ENCODE measurements at regions not wholly inside any gene's neighbourhood (a gene's known extent, or its start where the extent isn't known, plus 50 kb on each side); places are given as distances from the start of the nearest gene placed in this dataset.

- no peak overlapping the region for H3K4me3 ChIP-seq (ENCODE audit: low read depth in 1 of 2, low read length in 2 of 2)
- no peaks in the 10 kb centered on the region for H3K4me1 ChIP-seq (ENCODE audit: control insufficient read depth in 1 of 2, insufficient read depth in 2 of 2, low read length in 2 of 2)
- H3K36me3 ChIP-seq (ENCODE audit: control insufficient read depth in 1 of 2, insufficient read depth in 2 of 2, low read length in 2 of 2), result no peaks in the 10 kb centered on the region
- H3K9ac ChIP-seq (ENCODE audit: low read depth in 1 of 2, low read length in 2 of 2), result no peak overlapping the region
- H3K27ac ChIP-seq (ENCODE audit: low read depth, low read length), result no peak overlapping the region
- H3K9me3 ChIP-seq (ENCODE audit: control insufficient read depth in 1 of 2, low read length in 2 of 2), result no peaks in the 10 kb centered on the region
- no peaks in the 10 kb centered on the region for H3K27me3 ChIP-seq (ENCODE audit: control insufficient read depth in 1 of 2, insufficient read depth in 2 of 2, low read length in 2 of 2)
Measured at GRCh38 chr3:158882445-158882844, 80.6 kb downstream of the MFSD1 start.

- Histone ChIP-seq H3K36me3 (ENCODE audit: control insufficient read depth in 1 of 2, insufficient read depth in 2 of 2, low read length in 2 of 2) (no peaks in the 10 kb centered on the region), H3K4me1 (ENCODE audit: control insufficient read depth in 1 of 2, insufficient read depth in 2 of 2, low read length in 2 of 2) (no peaks in the 10 kb centered on the region), H3K4me3 (ENCODE audit: low read depth in 1 of 2, low read length in 2 of 2) (no peak overlapping the region), H3K27ac (ENCODE audit: low read depth, low read length) (no peak overlapping the region), H3K27me3 (ENCODE audit: control insufficient read depth in 1 of 2, insufficient read depth in 2 of 2, low read length in 2 of 2) (no peaks in the 10 kb centered on the region), H3K9ac (ENCODE audit: low read depth in 1 of 2, low read length in 2 of 2) (no peak overlapping the region), H3K9me3 (ENCODE audit: control insufficient read depth in 1 of 2, low read length in 2 of 2) (no peaks in the 10 kb centered on the region)
Measured at GRCh38 chr3:158896729-158897128, 94.9 kb downstream of the MFSD1 start.

- Histone ChIP-seq H3K4me3 (ENCODE audit: low read depth in 1 of 2, low read length in 2 of 2) (no peak overlapping the region), H3K9ac (ENCODE audit: low read depth in 1 of 2, low read length in 2 of 2) (no peak overlapping the region), H3K27me3 (ENCODE audit: control insufficient read depth in 1 of 2, insufficient read depth in 2 of 2, low read length in 2 of 2) (no peaks in the 10 kb centered on the region), H3K36me3 (ENCODE audit: control insufficient read depth in 1 of 2, insufficient read depth in 2 of 2, low read length in 2 of 2) (no peaks in the 10 kb centered on the region), H3K4me1 (ENCODE audit: control insufficient read depth in 1 of 2, insufficient read depth in 2 of 2, low read length in 2 of 2) (no peaks in the 10 kb centered on the region), H3K27ac (ENCODE audit: low read depth, low read length) (no peak overlapping the region), H3K9me3 (ENCODE audit: control insufficient read depth in 1 of 2, low read length in 2 of 2) (no peaks in the 10 kb centered on the region)
Measured at GRCh38 chr3:158906749-158907148, 104.9 kb downstream of the MFSD1 start.

- H3K4me3 ChIP-seq (ENCODE audit: low read depth in 1 of 2, low read length in 2 of 2), result no peak overlapping the region
- H3K36me3 ChIP-seq (ENCODE audit: control insufficient read depth in 1 of 2, insufficient read depth in 2 of 2, low read length in 2 of 2), result no peaks in the 10 kb centered on the region
- no peak overlapping the region for H3K9ac ChIP-seq (ENCODE audit: low read depth in 1 of 2, low read length in 2 of 2)
- no peaks in the 10 kb centered on the region for H3K27me3 ChIP-seq (ENCODE audit: control insufficient read depth in 1 of 2, insufficient read depth in 2 of 2, low read length in 2 of 2)
- no peaks in the 10 kb centered on the region for H3K9me3 ChIP-seq (ENCODE audit: control insufficient read depth in 1 of 2, low read length in 2 of 2)
- H3K27ac ChIP-seq (ENCODE audit: low read depth, low read length), result no peak overlapping the region
- no peaks in the 10 kb centered on the region for H3K4me1 ChIP-seq (ENCODE audit: control insufficient read depth in 1 of 2, insufficient read depth in 2 of 2, low read length in 2 of 2)
Measured at GRCh38 chr3:158908187-158908734, 106.4 kb downstream of the MFSD1 start.

GRCh38 chr3:158909870-158910269 lies 108.0 kb downstream of the MFSD1 start:
- no peaks in the 10 kb centered on the region for H3K27me3 ChIP-seq (ENCODE audit: control insufficient read depth in 1 of 2, insufficient read depth in 2 of 2, low read length in 2 of 2)
- no peaks in the 10 kb centered on the region for H3K36me3 ChIP-seq (ENCODE audit: control insufficient read depth in 1 of 2, insufficient read depth in 2 of 2, low read length in 2 of 2)
- H3K4me1 ChIP-seq (ENCODE audit: control insufficient read depth in 1 of 2, insufficient read depth in 2 of 2, low read length in 2 of 2), result no peaks in the 10 kb centered on the region

GRCh38 chr3:158911586-158911985 lies 109.7 kb downstream of the MFSD1 start:
- Histone ChIP-seq H3K27me3 (ENCODE audit: control insufficient read depth in 1 of 2, insufficient read depth in 2 of 2, low read length in 2 of 2) (no peaks in the 10 kb centered on the region), H3K9me3 (ENCODE audit: control insufficient read depth in 1 of 2, low read length in 2 of 2) (no peaks in the 10 kb centered on the region), H3K9ac (ENCODE audit: low read depth in 1 of 2, low read length in 2 of 2) (no peak overlapping the region), H3K36me3 (ENCODE audit: control insufficient read depth in 1 of 2, insufficient read depth in 2 of 2, low read length in 2 of 2) (no peaks in the 10 kb centered on the region), H3K4me1 (ENCODE audit: control insufficient read depth in 1 of 2, insufficient read depth in 2 of 2, low read length in 2 of 2) (no peaks in the 10 kb centered on the region), H3K4me3 (ENCODE audit: low read depth in 1 of 2, low read length in 2 of 2) (no peak overlapping the region), H3K27ac (ENCODE audit: low read depth, low read length) (no peak overlapping the region)

More at GRCh38 chr3:158909870-158910269, 108.0 kb downstream of the MFSD1 start:
- H3K9me3 ChIP-seq (ENCODE audit: control insufficient read depth in 1 of 2, low read length in 2 of 2), result no peaks in the 10 kb centered on the region
- no peak overlapping the region for H3K4me3 ChIP-seq (ENCODE audit: low read depth in 1 of 2, low read length in 2 of 2)
- no peak overlapping the region for H3K9ac ChIP-seq (ENCODE audit: low read depth in 1 of 2, low read length in 2 of 2)
- H3K27ac ChIP-seq (ENCODE audit: low read depth, low read length), result no peak overlapping the region

GRCh38 chr3:158912188-158912587 lies 110.3 kb downstream of the MFSD1 start:
- Histone ChIP-seq H3K27ac (ENCODE audit: low read depth, low read length) (no peak overlapping the region), H3K4me3 (ENCODE audit: low read depth in 1 of 2, low read length in 2 of 2) (no peak overlapping the region), H3K4me1 (ENCODE audit: control insufficient read depth in 1 of 2, insufficient read depth in 2 of 2, low read length in 2 of 2) (no peaks in the 10 kb centered on the region), H3K9ac (ENCODE audit: low read depth in 1 of 2, low read length in 2 of 2) (no peak overlapping the region), H3K9me3 (ENCODE audit: control insufficient read depth in 1 of 2, low read length in 2 of 2) (no peaks in the 10 kb centered on the region), H3K36me3 (ENCODE audit: control insufficient read depth in 1 of 2, insufficient read depth in 2 of 2, low read length in 2 of 2) (no peaks in the 10 kb centered on the region), H3K27me3 (ENCODE audit: control insufficient read depth in 1 of 2, insufficient read depth in 2 of 2, low read length in 2 of 2) (no peaks in the 10 kb centered on the region)

GRCh38 chr3:158912621-158913020 lies 110.8 kb downstream of the MFSD1 start:
- Histone ChIP-seq H3K27ac (ENCODE audit: low read depth, low read length) (no peak overlapping the region), H3K4me3 (ENCODE audit: low read depth in 1 of 2, low read length in 2 of 2) (no peak overlapping the region), H3K9me3 (ENCODE audit: control insufficient read depth in 1 of 2, low read length in 2 of 2) (no peaks in the 10 kb centered on the region), H3K4me1 (ENCODE audit: control insufficient read depth in 1 of 2, insufficient read depth in 2 of 2, low read length in 2 of 2) (no peaks in the 10 kb centered on the region), H3K9ac (ENCODE audit: low read depth in 1 of 2, low read length in 2 of 2) (no peak overlapping the region), H3K27me3 (ENCODE audit: control insufficient read depth in 1 of 2, insufficient read depth in 2 of 2, low read length in 2 of 2) (no peaks in the 10 kb centered on the region), H3K36me3 (ENCODE audit: control insufficient read depth in 1 of 2, insufficient read depth in 2 of 2, low read length in 2 of 2) (no peaks in the 10 kb centered on the region)

GRCh38 chr3:158916111-158916510 lies 114.3 kb downstream of the MFSD1 start:
- H3K4me3 ChIP-seq (ENCODE audit: low read depth in 1 of 2, low read length in 2 of 2), result no peak overlapping the region
- no peaks in the 10 kb centered on the region for H3K36me3 ChIP-seq (ENCODE audit: control insufficient read depth in 1 of 2, insufficient read depth in 2 of 2, low read length in 2 of 2)
- H3K9me3 ChIP-seq (ENCODE audit: control insufficient read depth in 1 of 2, low read length in 2 of 2), result no peaks in the 10 kb centered on the region
- H3K9ac ChIP-seq (ENCODE audit: low read depth in 1 of 2, low read length in 2 of 2), result no peak overlapping the region
- H3K4me1 ChIP-seq (ENCODE audit: control insufficient read depth in 1 of 2, insufficient read depth in 2 of 2, low read length in 2 of 2), result no peaks in the 10 kb centered on the region
- H3K27ac ChIP-seq (ENCODE audit: low read depth, low read length), result no peak overlapping the region
- H3K27me3 ChIP-seq (ENCODE audit: control insufficient read depth in 1 of 2, insufficient read depth in 2 of 2, low read length in 2 of 2), result no peaks in the 10 kb centered on the region

GRCh38 chr3:158918008-158918407 lies 116.2 kb downstream of the MFSD1 start:
- Histone ChIP-seq H3K4me1 (ENCODE audit: control insufficient read depth in 1 of 2, insufficient read depth in 2 of 2, low read length in 2 of 2) (no peaks in the 10 kb centered on the region), H3K4me3 (ENCODE audit: low read depth in 1 of 2, low read length in 2 of 2) (no peak overlapping the region), H3K9me3 (ENCODE audit: control insufficient read depth in 1 of 2, low read length in 2 of 2) (no peaks in the 10 kb centered on the region), H3K9ac (ENCODE audit: low read depth in 1 of 2, low read length in 2 of 2) (no peak overlapping the region), H3K27ac (ENCODE audit: low read depth, low read length) (no peak overlapping the region), H3K36me3 (ENCODE audit: control insufficient read depth in 1 of 2, insufficient read depth in 2 of 2, low read length in 2 of 2) (no peaks in the 10 kb centered on the region), H3K27me3 (ENCODE audit: control insufficient read depth in 1 of 2, insufficient read depth in 2 of 2, low read length in 2 of 2) (no peaks in the 10 kb centered on the region)

- no peak overlapping the region for H3K9ac ChIP-seq (ENCODE audit: low read depth in 1 of 2, low read length in 2 of 2)
- no peaks in the 10 kb centered on the region for H3K9me3 ChIP-seq (ENCODE audit: control insufficient read depth in 1 of 2, low read length in 2 of 2)
- H3K4me1 ChIP-seq (ENCODE audit: control insufficient read depth in 1 of 2, insufficient read depth in 2 of 2, low read length in 2 of 2), result no peaks in the 10 kb centered on the region
- H3K27ac ChIP-seq (ENCODE audit: low read depth, low read length), result no peak overlapping the region
- H3K4me3 ChIP-seq (ENCODE audit: low read depth in 1 of 2, low read length in 2 of 2), result no peak overlapping the region
- H3K36me3 ChIP-seq (ENCODE audit: control insufficient read depth in 1 of 2, insufficient read depth in 2 of 2, low read length in 2 of 2), result no peaks in the 10 kb centered on the region
- H3K27me3 ChIP-seq (ENCODE audit: control insufficient read depth in 1 of 2, insufficient read depth in 2 of 2, low read length in 2 of 2), result no peaks in the 10 kb centered on the region
Measured at GRCh38 chr3:158918451-158918850, 116.6 kb downstream of the MFSD1 start.
